Fibroblast of skin of scalp (primary cell): ENCODE measurements at regions not wholly inside any gene's neighbourhood (a gene's known extent, or its start where the extent isn't known, plus 50 kb on each side); places are given as distances from the start of the nearest gene placed in this dataset.
A peak's percentile ranks its signal among the peaks of the same experiment; 100 is the strongest.

Experiments
- DNase-seq: peaks from one replicate; pipeline ENCODE4 v3.0.0-alpha.2; 2013

DNA sequence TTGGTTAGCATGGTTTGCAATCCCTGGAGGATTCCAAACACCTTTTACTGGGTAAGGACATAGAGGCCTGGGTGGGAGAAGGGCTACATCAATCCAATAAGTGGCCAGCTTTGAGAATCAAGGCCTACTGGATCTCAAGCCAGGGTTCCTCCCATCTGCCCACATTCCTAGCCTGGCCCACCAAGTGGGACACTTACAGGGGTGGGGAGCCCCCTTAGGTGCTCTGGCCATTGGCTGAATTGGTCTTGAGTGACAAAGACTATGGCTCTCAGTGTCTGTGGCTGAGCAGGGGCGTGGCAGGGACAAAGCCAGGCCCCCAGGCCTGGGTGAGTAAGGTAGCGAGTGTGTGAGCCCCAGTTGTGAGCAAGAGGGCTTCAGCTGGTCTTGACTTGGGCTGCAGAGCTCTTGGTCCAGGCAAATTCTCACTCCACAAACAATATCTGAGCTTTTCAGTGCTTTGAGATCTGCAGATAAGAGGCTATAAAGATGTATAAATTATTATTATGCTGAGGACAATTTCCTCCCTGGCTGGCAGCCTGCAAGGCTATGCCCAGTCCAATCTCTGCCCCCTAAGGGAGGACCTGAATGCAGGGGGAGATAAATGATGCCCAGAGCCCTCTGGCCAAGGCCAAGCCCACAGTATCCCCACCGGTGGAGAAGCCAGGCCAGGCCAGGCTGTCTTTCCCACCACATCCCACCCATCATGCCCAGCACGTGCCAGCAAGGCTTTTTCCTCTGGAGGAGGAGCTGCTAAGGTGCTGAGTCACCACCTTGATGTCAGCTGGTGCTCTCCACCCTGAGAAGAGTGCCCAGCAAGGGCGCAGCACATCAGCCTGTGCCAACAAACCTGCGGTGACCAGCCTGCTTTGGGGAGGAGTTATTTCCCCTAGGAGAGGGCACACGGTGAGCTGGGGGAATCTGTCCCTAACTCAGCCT, 80.7 kb upstream of the DUSP5 start:
- DNase-seq, result no peak

GRCh38 chr10:110418218-110418617, 79.5 kb upstream of the DUSP5 start:
- DNase-seq, result no peak

DNA sequence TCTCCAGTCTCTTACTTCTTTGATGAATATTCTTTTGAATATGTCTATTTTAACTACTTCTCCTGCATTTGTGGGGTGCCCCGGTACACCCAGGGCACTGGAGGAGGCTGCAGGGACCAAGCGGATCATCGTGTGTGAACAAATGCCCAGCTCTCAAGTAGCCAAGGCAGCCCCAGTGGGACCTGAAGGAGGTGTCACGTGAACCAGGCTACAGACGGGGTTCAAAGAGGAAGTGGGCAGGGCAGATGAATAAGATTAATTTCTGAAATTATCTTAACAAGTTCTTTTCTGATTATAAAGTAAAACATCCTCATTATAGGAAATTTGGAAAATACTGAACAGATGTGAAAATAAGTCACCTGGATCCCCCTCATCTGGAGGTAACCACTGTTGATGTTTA, 78.4 kb upstream of the DUSP5 start:
- DNase-seq, result no peak

DNA sequence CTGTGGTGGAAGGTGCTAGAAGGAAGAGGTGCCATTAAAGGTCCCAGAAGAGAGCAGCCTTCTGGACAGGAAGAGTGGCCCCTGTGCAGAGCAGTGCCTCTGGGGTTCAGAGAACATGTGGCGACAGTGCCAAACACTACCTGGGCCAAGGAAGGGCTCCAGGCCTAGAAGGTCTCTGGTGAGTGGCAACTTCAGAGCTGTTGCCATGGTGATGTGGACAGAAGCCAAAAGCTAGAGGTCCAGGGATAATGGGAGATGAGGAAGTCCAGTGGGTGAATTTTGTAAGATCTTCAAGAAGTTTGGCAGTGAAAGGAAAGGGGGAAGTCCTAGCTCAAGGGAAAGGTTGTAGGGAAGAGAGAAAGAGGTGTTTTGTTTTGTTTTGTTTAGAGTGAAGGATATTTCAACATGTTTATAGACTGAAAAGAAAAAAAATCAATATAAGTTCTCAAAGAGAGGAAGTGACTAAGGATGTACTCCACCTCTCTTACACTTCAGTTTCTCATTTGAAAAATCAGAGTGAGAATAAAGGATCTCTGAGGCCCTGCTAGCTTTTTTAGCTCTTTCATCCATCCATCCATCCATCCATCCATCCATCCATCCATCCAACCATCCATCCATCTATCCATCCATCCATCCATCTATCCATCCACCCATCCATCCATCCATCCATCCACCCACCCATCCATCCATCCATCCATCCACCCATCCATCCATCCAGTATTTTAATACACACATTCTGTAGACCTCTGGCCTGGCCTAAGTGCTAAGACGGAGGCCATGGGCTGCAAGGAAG, 77.1 kb upstream of the DUSP5 start:
- DNase-seq, result no peak

- no peak for DNase-seq
Measured at GRCh38 chr10:110421512-110422138, 76.1 kb upstream of the DUSP5 start.

- DNase-seq, result no peak
Measured at GRCh38 chr10:110422548-110422947, 75.2 kb upstream of the DUSP5 start.

DNA sequence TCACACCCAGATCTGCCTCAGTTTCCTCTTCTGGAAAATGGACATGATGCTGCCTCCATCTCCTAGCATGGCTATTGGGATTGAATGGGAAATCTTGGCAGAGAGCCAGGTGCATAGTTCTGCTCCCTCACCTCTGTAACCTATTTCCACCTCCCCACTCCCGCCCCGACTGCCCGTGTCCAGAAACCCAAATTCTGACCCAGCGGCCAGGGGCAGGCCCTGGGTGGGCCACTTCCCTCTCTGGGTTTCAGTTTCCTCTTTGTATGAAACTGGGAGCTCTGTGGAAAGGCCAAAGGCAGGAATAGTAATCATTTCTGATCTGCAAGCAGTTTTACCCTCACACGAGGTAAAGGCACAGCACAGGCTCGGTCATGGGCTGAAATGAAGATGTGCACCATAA, 74.1 kb upstream of the DUSP5 start:
- DNase-seq, result no peak

DNA sequence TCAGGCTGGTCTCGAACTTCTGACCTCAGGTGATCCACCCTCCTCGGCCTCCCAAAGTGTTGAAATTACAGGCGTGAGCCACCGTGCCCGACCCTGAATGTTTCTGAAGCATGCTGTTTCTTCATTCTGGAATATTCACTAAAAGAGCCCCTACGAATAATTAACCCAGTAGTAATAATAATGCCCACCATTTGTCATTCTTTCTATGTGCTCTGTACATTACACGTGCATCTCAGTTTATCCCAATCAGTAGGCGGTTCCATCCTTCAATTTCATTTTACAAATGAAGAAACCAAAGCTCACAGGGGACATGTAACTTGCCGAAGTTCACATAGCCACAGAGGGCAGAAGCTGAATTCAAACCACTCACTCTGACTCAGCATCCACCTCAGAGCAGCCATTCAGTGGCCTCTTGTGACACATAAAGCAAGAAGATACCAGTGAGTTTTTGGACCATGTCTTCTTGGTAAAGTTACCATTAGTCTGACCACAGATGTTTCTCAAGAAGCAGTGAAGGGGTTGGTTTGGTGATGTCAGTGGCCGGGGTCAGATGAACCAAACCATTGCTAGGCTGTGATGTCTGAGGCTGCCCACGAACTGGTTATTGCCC, 71.9 kb upstream of the DUSP5 start:
- DNase-seq, result peak; percentile 93

DNA sequence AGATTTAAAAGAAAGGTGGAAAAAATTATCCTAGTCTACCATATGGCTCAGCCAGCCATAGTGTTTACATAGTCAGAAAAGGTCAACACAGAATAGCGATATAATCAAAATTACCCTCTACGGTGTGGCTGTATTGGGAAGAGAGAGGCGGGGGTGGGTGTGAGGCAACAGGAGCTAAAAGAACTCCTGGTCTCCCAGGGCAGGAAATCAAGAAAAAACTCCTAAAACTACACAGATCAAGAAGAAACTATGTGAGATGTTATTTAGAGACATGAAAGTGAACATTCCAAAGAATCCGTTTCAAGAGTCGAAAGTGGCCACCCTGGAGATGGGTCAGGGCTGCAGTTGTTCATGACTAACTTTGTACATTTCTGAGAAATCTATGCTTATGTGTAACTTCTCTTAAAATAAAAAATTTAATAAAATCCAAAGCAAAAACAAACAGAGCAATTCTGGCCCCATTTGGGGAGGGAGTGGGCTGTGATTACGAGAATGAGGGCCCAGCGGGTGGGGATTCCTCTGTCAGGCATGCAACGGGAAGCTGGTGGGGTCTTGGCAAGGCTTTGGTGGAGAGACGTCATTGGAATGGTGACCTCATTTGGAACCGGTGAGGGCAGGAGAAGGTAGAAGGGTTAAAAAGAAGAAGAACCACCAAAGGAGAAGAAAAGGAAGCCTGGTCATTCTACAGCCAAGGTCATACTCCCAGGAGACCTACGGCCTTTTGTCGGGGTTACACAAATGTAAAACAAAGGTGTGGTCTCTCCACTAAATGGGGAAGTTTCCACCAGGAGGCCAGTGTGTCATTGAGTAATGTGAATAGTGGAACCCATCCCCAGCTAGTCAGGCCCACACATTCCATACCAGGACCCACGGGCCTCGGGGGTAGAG, 71.2 kb upstream of the DUSP5 start:
- DNase-seq, result peak; percentile 97

DNA sequence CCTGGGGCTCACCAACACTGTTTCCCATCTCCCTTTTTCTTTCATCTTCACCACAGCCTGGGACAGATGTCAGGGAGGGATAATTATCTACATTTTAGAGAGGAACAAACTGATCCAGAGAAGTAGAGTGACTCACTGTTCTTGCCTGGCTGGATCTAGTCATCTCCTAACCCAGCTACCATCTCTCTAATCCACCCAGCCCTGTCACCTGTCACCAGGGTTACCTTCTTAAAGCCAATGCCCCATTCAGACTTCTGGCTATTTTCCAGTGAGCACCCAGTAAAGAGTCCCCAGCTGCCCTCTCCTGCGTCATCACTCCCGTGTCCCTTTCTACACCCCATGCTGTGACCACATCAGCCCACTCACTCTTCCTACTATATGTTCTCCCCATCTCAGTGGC, 68.4 kb upstream of the DUSP5 start:
- DNase-seq, result no peak

DNA sequence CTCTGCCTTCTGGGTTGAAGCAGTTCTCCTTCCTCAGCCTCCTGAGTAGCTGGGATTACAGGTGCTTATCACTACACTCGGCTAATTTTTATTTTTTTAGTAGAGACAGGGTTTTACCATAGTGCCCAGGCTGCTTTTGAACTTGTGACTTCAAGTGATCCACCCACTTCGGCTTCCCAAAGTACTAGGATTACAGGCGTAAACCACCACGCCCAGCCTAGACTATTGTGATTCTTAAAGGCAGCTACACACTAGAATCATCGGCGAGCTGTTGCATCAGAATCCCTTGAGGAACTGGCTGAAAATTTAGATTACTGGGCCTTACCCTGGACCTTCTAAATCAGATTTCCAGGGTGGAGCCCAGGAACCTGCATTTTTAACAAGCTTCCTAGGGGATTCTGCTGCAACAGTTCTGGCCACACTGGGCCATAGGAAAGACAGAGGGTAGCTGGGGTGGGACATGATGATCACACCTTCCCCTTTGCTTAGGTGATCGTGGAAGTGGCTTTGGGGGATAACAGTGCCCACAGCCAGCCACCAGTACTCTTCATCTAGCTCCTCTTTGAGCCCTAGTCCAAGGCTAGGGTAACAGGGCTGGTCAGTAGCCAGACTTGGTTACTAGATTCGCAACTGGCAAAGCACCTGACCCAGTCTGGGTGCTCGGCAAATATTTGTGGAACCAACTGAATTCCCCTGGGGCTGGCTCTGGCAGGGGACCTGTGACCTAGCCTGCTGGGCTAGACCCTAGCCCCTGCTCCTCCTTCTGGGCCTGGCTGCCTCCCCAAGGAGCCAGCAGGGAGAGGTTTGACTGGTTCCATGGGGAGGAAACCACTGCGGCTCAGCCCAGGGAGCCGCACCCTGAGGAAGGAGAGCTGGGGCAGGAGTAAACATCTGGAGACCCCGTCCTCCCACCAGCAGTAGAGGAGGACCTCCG, 67.1 kb upstream of the DUSP5 start:
- no peak for DNase-seq

DNA sequence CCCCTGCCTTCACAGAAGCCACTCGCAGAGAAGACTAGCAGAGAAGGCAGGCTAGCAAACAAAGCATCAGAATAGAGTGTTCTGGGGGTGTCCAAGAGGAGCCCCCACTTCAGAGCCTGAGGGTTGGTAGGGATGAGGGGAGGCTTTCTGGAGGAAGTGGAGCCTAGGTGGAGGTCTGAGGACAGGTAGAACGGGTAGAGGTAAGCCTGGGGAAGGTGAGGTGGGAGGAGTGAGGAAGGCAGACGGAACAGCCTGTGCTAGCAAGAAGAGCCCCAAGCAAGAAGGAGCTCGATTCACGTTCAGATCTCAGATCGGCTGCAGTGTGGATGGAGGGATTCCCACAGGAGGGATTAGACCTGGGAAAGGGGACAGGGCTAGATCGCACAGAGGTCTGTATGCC, 66.0 kb upstream of the DUSP5 start:
- no peak for DNase-seq

DNA sequence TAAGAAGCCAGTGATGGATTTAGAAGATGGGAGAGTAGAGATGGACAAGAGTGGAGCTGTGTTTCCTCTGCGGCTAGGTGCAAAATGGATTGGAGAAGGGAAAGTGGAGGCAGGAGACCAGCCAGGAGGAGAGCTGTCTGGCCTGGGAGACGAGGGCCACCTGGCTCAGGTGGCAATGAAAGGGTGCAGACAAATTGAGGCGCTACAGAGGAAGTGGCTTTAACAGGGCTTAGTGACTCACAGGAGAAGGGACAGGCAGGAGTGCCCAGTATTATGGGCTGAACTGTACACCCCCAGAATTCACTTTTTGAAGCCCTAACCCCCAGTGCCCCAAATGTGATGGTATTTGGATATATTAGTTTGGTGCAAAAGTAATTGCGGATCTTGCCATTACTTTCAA, 65.6 kb upstream of the DUSP5 start:
- DNase-seq, result no peak

DNA sequence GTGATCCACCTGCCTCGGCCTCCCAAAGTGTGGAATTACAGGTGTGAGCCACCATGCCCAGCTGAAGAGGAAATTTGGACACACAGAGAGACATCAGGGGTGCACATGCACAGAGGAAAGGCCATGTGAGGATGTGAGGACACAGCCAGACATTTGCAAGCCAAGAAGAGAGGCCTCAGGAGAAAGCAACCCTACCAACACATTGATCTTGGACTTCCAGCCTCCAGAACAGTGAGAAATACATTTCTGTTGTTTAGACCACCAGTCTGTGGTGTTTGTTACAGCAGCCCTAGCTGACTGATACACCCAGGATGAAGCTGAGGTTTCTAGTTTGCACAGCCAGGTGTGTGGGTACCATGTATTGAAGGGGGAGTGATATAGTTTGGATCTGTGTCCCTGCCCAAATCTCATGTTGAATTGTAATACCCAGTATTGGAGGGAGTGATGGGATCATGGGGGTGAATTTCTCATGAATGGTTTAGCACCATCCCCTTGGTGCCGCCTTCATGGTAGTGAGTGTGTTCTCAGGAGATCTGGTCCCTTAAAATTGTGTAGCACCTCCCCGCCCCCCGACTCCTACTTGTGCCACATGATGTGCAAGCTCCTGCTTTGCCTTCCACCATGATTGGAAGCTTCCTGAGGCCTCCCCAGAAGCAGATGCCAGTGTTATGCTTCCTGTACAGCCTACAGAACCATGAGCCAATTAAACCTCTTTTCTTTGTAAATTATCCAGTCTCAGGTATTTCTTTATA, 64.7 kb upstream of the DUSP5 start:
- DNase-seq, result no peak

GRCh38 chr10:110433740-110434139, 64.0 kb upstream of the DUSP5 start:
- DNase-seq, result no peak

GRCh38 chr10:110434489-110435096, 63.1 kb upstream of the DUSP5 start:
- no peak for DNase-seq

DNA sequence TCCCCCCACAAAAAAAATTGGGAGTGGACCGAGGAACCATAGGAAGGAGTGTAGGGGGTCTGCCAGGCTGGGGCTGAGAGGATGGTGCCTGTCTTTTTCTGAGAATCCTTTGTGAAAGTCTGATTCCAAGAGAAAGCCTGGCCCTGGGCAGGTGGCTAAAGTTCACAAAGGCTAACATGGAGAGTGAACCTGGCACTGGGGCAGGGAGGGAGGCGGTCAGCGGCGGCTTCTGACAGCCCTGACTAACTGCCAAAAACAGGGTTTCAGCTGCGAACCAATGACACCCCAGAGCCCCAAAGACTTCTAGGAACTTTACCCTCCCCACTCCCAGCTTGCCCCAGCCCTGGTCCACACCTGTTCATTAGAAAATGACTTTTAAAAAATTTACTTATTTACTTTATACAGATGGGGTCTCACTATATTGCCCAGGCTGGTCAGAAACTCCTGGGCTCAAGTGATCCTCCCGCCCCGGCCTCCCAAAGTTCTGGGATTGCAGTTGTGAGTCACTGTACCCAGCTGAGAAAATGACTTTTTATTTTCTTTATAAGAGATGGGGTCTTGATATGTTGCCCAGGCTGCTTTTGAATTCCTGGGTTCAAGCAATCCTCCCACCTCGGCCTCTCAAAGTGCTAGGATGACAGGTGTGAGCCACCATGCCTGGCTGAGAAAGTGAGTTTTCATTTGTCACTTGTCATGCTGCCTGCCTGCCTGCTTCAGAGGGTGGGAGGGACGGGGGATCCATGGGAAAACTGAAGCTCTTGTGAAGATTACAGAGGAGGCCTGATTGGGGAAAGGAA, 61.0 kb upstream of the DUSP5 start:
- no peak for DNase-seq

DNA sequence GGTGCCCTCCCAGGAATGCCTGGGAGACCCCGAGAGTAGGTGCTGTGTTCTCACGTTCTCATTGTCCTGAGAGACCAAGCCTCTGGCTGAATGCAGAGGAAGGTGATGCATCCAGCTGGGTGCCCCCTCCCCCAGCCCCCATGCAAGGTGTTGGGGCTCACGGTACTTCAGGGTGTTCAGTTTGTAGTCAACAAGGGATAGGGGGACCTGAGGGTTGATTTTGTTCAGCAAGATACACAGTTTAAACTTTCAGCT, 60.4 kb upstream of the DUSP5 start:
- no peak for DNase-seq

GRCh38 chr10:110437761-110438341, 59.9 kb upstream of the DUSP5 start:
- no peak for DNase-seq
